GM21528 (cell line): ENCODE measurements at regions not wholly inside any gene's neighbourhood (a gene's known extent, or its start where the extent isn't known, plus 50 kb on each side); places are given as distances from the start of the nearest gene placed in this dataset.
A peak's percentile ranks its signal among the peaks of the same experiment; 100 is the strongest.

ENCODE experiments used
- ATAC-seq: cut with Tn5 transposase; IDR thresholded peaks from one replicate; pipeline ENCODE4 v1.9.1; 2021; ENCODE audit warnings: mild to moderate bottlenecking, moderate library complexity; ENCODE audit not compliant: unreplicated experiment, low FRiP score

- no peak for ATAC-seq
Observed at GRCh38 chr10:16341637-16342036, 95.2 kb upstream of the PTER start.

- no peak for ATAC-seq
Observed at GRCh38 chr10:16348891-16349290, 87.9 kb upstream of the PTER start.

GRCh38 chr10:16352146-16352545 lies 84.7 kb upstream of the PTER start:
- no peak for ATAC-seq

- ATAC-seq = no peak
Observed at GRCh38 chr10:16360001-16360400, 76.8 kb upstream of the PTER start.

GRCh38 chr10:16360425-16360824 lies 76.4 kb upstream of the PTER start:
- no peak for ATAC-seq

GRCh38 chr10:16361086-16361485 lies 75.7 kb upstream of the PTER start:
- ATAC-seq = no peak

- no peak for ATAC-seq
Observed at GRCh38 chr10:16363741-16364140, 73.1 kb upstream of the PTER start.

GRCh38 chr10:16367621-16368292 lies 69.1 kb upstream of the PTER start:
- ATAC-seq = no peak

GRCh38 chr10:16381083-16381482 lies 55.7 kb upstream of the PTER start:
- peak; percentile 75 for ATAC-seq

- no peak for ATAC-seq
Observed at GRCh38 chr10:16384021-16384420, 52.8 kb upstream of the PTER start.

- ATAC-seq = no peak
Observed at GRCh38 chr10:16386855-16387254, 50.0 kb upstream of the PTER start.
